Caco-2 (cell line): ENCODE measurements at regions not wholly inside any gene's neighbourhood (a gene's known extent, or its start where the extent isn't known, plus 50 kb on each side); places are given as distances from the start of the nearest gene placed in this dataset.

Experiments used
- BruUV-seq: library from RNA; stranded (reverse); fragments of 400-500 nt; replicated peaks from 2 replicates; lab custom pipeline; 2021; lab: Mats Ljungman, UMichigan
- CTCF ChIA-PET: fragments of 300-600 bp; sonication (Branson Sonifier 250); formaldehyde crosslinking; loops from one replicate; lab custom pipeline; 2022; ENCODE audit warnings: antibody characterized with exemption; lab: Charles Lee
- POLR2A ChIA-PET: fragments of 300-600 bp; sonication (Branson Sonifier 250); formaldehyde crosslinking; loops from one replicate; lab custom pipeline; 2022; ENCODE audit warnings: antibody characterized with exemption; lab: Charles Lee
- DNase-seq, 2 experiments: peaks; one replicate each; pipeline versions ENCODE4 v3.0.0 to v3.0.0-alpha.2; 2020 to 2022
- H3K27me3 ChIP-seq: replicated peaks from 2 replicates; pipeline ENCODE4 v1.6.0; 2011; ENCODE audit warnings: low read length; ENCODE audit not compliant: control insufficient read depth, insufficient read depth
- H3K36me3 ChIP-seq: 2 replicates; pipeline ENCODE4 v1.5.1; 2011; ENCODE audit warnings: low read length; ENCODE audit not compliant: control insufficient read depth, insufficient read depth
- H3K4me1 ChIP-seq: fragments of 250-450 bp; sonication (Bioruptor Pico); 2 replicates; pipeline ENCODE4 v1.5.1; 2020; ENCODE audit warnings: mild to moderate bottlenecking
- H3K4me3 ChIP-seq: 2 replicates; pipeline ENCODE4 v1.5.1; 2011; ENCODE audit warnings: low read depth, mild to moderate bottlenecking, control low read depth, low read length
- H3K9me3 ChIP-seq: fragments of 250-450 bp; sonication (Bioruptor Pico); 2 replicates; pipeline ENCODE4 v1.5.1; 2020; ENCODE audit warnings: mild to moderate bottlenecking, moderate library complexity
- H3K27ac Mint-ChIP-seq: one replicate; pipeline ENCODE4 v1.8.0; 2022; ENCODE audit warnings: mixed read lengths; ENCODE audit not compliant: unreplicated experiment
- H3K27me3 Mint-ChIP-seq: one replicate; pipeline ENCODE4 v1.8.0; 2022; ENCODE audit warnings: mixed read lengths; ENCODE audit not compliant: insufficient read depth, unreplicated experiment
- H3K36me3 Mint-ChIP-seq: one replicate; pipeline ENCODE4 v1.8.0; 2022; ENCODE audit warnings: mild to moderate bottlenecking, mixed read lengths; ENCODE audit not compliant: insufficient read depth, unreplicated experiment
- H3K4me1 Mint-ChIP-seq: one replicate; pipeline ENCODE4 v1.8.0; 2022; ENCODE audit warnings: low read depth, mixed read lengths; ENCODE audit not compliant: unreplicated experiment
- H3K4me3 Mint-ChIP-seq: one replicate; pipeline ENCODE4 v1.8.0; 2022; ENCODE audit warnings: mild to moderate bottlenecking, moderate library complexity, mixed read lengths; ENCODE audit not compliant: unreplicated experiment
- H3K9me3 Mint-ChIP-seq: one replicate; pipeline ENCODE4 v1.8.0; 2022; ENCODE audit warnings: mixed read lengths; ENCODE audit not compliant: unreplicated experiment
- intact Hi-C: fragments of 100-400 bp; cut with micrococcal nuclease; formaldehyde crosslinking; loops from one replicate; pipeline ENCODE4 v1.10.0; 2022; ENCODE audit not compliant: unreplicated experiment
- TF ChIP-seq, protein P1 (sequence below), 2 experiments: fragments of 200-600 bp in 1 of 2; IDR thresholded peaks; 1 replicate in 1 of 2; 2 replicates in 1 of 2; pipeline versions ENCODE4 v1.5.1 to v1.8.0; 2011 to 2022; ENCODE audit warnings: antibody characterized with exemption in 1 of 2, control low read depth in 1 of 2, inconsistent platforms in 1 of 2, low read depth in 1 of 2, low read length in 1 of 2, mild to moderate bottlenecking in 1 of 2, moderate library complexity in 1 of 2; ENCODE audit not compliant: insufficient read depth in 1 of 2, severe bottlenecking in 1 of 2, unreplicated experiment in 1 of 2

DNA sequence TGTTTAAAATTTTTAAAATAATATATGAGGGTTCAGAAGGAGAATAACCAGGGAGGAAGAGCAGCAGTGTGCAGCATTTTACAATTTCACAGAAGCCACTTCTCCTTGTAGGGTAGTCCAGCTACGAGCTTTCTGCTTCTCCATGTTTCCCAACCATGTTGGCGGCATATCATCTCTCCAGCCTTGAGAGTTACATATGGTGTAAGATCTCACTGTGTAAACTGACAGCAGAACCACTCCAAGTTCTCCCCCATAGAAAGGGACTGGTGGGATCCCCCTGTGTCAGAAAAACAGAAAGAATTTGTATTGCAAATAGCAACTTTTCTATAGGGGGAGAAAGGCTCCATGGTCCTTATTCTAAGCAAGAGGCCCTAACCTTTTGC lies 266.8 kb upstream of the ACVR2A start:
- no peaks in the 10 kb centered on the region for H3K4me1 ChIP-seq
- H3K36me3 Mint-ChIP-seq: no peaks in the 10 kb centered on the region
- H3K36me3 ChIP-seq: no peaks in the 10 kb centered on the region
- intact Hi-C loops: no loop called here
- ChIA-PET CTCF (no interaction called here), POLR2A (no interaction called here)
- no peak overlapping the region for H3K27ac Mint-ChIP-seq
- TF ChIP-seq, protein P1, sequence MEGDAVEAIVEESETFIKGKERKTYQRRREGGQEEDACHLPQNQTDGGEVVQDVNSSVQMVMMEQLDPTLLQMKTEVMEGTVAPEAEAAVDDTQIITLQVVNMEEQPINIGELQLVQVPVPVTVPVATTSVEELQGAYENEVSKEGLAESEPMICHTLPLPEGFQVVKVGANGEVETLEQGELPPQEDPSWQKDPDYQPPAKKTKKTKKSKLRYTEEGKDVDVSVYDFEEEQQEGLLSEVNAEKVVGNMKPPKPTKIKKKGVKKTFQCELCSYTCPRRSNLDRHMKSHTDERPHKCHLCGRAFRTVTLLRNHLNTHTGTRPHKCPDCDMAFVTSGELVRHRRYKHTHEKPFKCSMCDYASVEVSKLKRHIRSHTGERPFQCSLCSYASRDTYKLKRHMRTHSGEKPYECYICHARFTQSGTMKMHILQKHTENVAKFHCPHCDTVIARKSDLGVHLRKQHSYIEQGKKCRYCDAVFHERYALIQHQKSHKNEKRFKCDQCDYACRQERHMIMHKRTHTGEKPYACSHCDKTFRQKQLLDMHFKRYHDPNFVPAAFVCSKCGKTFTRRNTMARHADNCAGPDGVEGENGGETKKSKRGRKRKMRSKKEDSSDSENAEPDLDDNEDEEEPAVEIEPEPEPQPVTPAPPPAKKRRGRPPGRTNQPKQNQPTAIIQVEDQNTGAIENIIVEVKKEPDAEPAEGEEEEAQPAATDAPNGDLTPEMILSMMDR (IDR thresholded peaks at IDR 0.05; ENCODE audit: insufficient read depth in 1 of 2, low read depth in 1 of 2, low read length in 1 of 2, severe bottlenecking in 1 of 2, unreplicated experiment in 1 of 2): no peak
- no peak for DNase-seq
- H3K27me3 ChIP-seq: no peaks in the 10 kb centered on the region
- no peaks in the 10 kb centered on the region for H3K27me3 Mint-ChIP-seq
- peaks cover under 1% of the 10 kb centered on the region for H3K9me3 Mint-ChIP-seq
- H3K4me3 ChIP-seq: no peak overlapping the region
- H3K4me1 Mint-ChIP-seq: no peaks in the 10 kb centered on the region
- H3K9me3 ChIP-seq: no peaks in the 10 kb centered on the region
- no peak overlapping the region for H3K4me3 Mint-ChIP-seq
- no TSS peak for BruUV-seq

DNA sequence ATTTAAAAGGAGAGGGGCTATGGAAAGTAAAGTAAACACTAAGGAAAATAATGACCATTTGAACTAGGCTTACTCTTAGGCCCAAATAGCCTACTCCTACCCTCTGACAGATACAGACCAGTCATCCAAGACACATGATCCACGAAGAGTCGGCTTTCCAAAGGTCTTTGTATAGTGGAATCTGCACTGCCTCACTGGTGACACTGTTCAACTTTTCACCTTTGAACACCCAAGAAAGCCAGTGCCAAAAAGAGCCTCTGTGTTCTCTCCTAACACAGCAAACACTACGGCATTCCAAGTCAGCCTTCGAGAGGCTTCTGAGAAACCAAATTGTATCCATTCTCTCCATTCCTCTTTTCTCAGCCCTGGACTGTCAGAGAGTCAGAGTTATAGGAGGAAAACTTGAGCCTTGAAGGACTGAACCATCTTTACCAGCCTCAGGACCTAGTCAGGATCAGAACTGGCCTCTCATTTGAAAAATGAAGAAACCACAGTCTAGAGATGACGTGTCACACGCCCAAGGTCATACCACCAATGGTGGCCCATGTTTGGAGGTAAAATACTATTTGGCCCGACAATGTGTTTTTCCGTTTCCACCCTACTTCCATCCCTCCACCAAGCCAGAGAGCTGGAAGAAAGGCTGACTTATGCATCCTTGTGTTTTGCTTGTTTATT lies 267.4 kb upstream of the ACVR2A start:
- Mint-ChIP-seq H3K4me3 (no peak overlapping the region), H3K36me3 (no peaks in the 10 kb centered on the region), H3K4me1 (no peaks in the 10 kb centered on the region), H3K27me3 (no peaks in the 10 kb centered on the region), H3K9me3 (no peaks in the 10 kb centered on the region), H3K27ac (no peak overlapping the region)
- Histone ChIP-seq H3K9me3 (no peaks in the 10 kb centered on the region), H3K4me3 (no peak overlapping the region), H3K4me1 (no peaks in the 10 kb centered on the region), H3K27me3 (no peaks in the 10 kb centered on the region), H3K36me3 (no peaks in the 10 kb centered on the region)
- TF ChIP-seq, protein P1 (IDR thresholded peaks at IDR 0.05; ENCODE audit: insufficient read depth in 1 of 2, low read depth in 1 of 2, low read length in 1 of 2, severe bottlenecking in 1 of 2, unreplicated experiment in 1 of 2): no peak
- POLR2A ChIA-PET: no interaction called here
- CTCF ChIA-PET: no interaction called here
- no peak for DNase-seq
- no TSS peak for BruUV-seq
- intact Hi-C loops: no loop called here

DNA sequence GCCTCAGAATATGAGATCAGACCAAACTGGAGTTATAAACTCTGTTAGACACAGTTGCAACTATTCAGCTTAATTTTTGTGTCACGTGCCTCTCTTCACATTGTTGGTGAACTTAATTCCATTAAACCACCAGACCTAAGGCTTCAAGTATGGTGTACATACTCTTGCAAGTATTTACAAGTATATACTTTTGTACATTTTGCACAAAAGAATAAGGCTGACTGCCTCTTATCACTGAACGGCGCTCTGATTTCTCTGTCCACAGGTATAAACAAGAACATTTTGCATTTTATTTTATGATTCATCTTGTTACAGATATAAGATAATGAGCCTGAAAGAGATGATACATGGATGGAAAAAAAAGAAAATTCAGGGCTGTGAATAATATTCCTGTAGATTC lies 269.7 kb upstream of the ACVR2A start:
- DNase-seq: no peak
- intact Hi-C loops: no loop called here
- POLR2A ChIA-PET: no interaction called here

More for the DNA sequence above, 269.7 kb upstream of the ACVR2A start:
- no peaks in the 10 kb centered on the region for H3K4me1 ChIP-seq
- no peaks in the 10 kb centered on the region for H3K4me1 Mint-ChIP-seq
- H3K27me3 ChIP-seq: no peaks in the 10 kb centered on the region
- TF ChIP-seq, protein P1 (IDR thresholded peaks at IDR 0.05; ENCODE audit: insufficient read depth in 1 of 2, low read depth in 1 of 2, low read length in 1 of 2, severe bottlenecking in 1 of 2, unreplicated experiment in 1 of 2): no peak
- no TSS peak for BruUV-seq
- CTCF ChIA-PET: no interaction called here
- no peaks in the 10 kb centered on the region for H3K9me3 Mint-ChIP-seq
- H3K9me3 ChIP-seq: no peaks in the 10 kb centered on the region
- H3K4me3 Mint-ChIP-seq: no peak overlapping the region
- no peaks in the 10 kb centered on the region for H3K36me3 Mint-ChIP-seq
- no peaks in the 10 kb centered on the region for H3K27me3 Mint-ChIP-seq
- no peaks in the 10 kb centered on the region for H3K36me3 ChIP-seq
- no peak overlapping the region for H3K4me3 ChIP-seq
- H3K27ac Mint-ChIP-seq: no peak overlapping the region
